ENCODE measurements at regions not wholly inside any gene's neighbourhood (a gene's known extent, or its start where the extent isn't known, plus 50 kb on each side); places are given as distances from the start of the nearest gene placed in this dataset.
"Not testable (repeated sequence)": the region's sequence is repeated elsewhere in the genome, so short reads cannot be mapped to it uniquely, and the experiment has no call there.

GRCh38 chr18:41643427-41643826 lies 311.6 kb upstream of the PIK3C3 start:
- WGBS, 5 donors: 68 to 87% (median 78%) methylated on average over 3 of the region's 3 CpGs
- TF ChIP-seq CTCF (IDR thresholded peaks at IDR 0.05 in 8 of 11, conservative IDR thresholded peaks at IDR 0.05 in 3 of 11) (no peak), POLR2AphosphoS5 (IDR thresholded peaks at IDR 0.05) (no peak), POLR2A (IDR thresholded peaks at IDR 0.05) (no peak)
- Histone ChIP-seq H3K36me3 (no peaks in the 10 kb centered on the region), H3K4me1 (no peaks in the 10 kb centered on the region), H3K27me3 (replicated peaks in 1 of 7) (no peaks in the 10 kb centered on the region), H3K27ac (no peak overlapping the region), H3K9me3 (peaks cover 0 to 14% (median 0%) of the 10 kb centered on the region in 8 donors), H3K4me3 (no peak overlapping the region)
- DNase-seq: no peak
- intact Hi-C loops (cut with DNase I; ENCODE audit: low total_unique reads): no loop called here

GRCh38 chr18:41642756-41643155 lies 312.3 kb upstream of the PIK3C3 start:
- no peak for DNase-seq
- intact Hi-C loops (cut with DNase I; ENCODE audit: low total_unique reads): no loop called here
- no peak overlapping the region for H3K4me3 ChIP-seq
- H3K36me3 ChIP-seq: no peaks in the 10 kb centered on the region
- TF ChIP-seq POLR2A (IDR thresholded peaks at IDR 0.05): no peak
- no peak for TF ChIP-seq POLR2AphosphoS5 (IDR thresholded peaks at IDR 0.05)
- TF ChIP-seq CTCF (IDR thresholded peaks at IDR 0.05 in 8 of 11, conservative IDR thresholded peaks at IDR 0.05 in 3 of 11): no peak
- H3K9me3 ChIP-seq: peaks cover 0 to 14% (median 0%) of the 10 kb centered on the region in 8 donors
- no peak overlapping the region for H3K27ac ChIP-seq
- no peaks in the 10 kb centered on the region for H3K27me3 ChIP-seq (replicated peaks in 1 of 7)
- no peaks in the 10 kb centered on the region for H3K4me1 ChIP-seq
- WGBS, 5 donors: 59 to 68% (median 60%) methylated on average over 2 of the region's 2 CpGs

- TF ChIP-seq CTCF (IDR thresholded peaks at IDR 0.05 in 8 of 11, conservative IDR thresholded peaks at IDR 0.05 in 3 of 11): no peak
- no peak for TF ChIP-seq POLR2A (IDR thresholded peaks at IDR 0.05)
- no peak for TF ChIP-seq POLR2AphosphoS5 (IDR thresholded peaks at IDR 0.05)
- no peak overlapping the region for H3K4me3 ChIP-seq
- peaks cover 0 to 6% (median 0%) of the 10 kb centered on the region in 8 donors for H3K9me3 ChIP-seq
- no peaks in the 10 kb centered on the region for H3K4me1 ChIP-seq
- no peaks in the 10 kb centered on the region for H3K27me3 ChIP-seq (replicated peaks in 1 of 7)
- DNase-seq: no peak
- no peaks in the 10 kb centered on the region for H3K36me3 ChIP-seq
- intact Hi-C loops (cut with DNase I; ENCODE audit: low total_unique reads): no loop called here
- H3K27ac ChIP-seq: no peak overlapping the region
These were observed 315.8 kb upstream of the PIK3C3 start for GRCh38 chr18:41639218-41639617.

GRCh38 chr18:41631723-41632285 lies 323.2 kb upstream of the PIK3C3 start:
- whole genome bisulfite sequencing, 5 donors: 86 to 94% (median 90%) methylated on average over 24 to 26 of the region's 26 CpGs
- H3K27ac ChIP-seq; H3K27me3 ChIP-seq (replicated peaks in 1 of 7); DNase-seq; H3K4me3 ChIP-seq; intact Hi-C loops (cut with DNase I; ENCODE audit: low total_unique reads); H3K9me3 ChIP-seq; H3K36me3 ChIP-seq; H3K4me1 ChIP-seq: not testable (repeated sequence)
